OCI-LY7 (cell line): ENCODE measurements at regions not wholly inside any gene's neighbourhood (a gene's known extent, or its start where the extent isn't known, plus 50 kb on each side); places are given as distances from the start of the nearest gene placed in this dataset.

Source experiments
- EZH2phosphoT487 ChIP-seq: fragments of 200-600 bp; sonication (generic); IDR thresholded peaks from 2 replicates; pipeline ENCODE4 v1.6.1; 2018; ENCODE audit warnings: low read depth, borderline replicate concordance, mild to moderate bottlenecking, mixed run types, antibody characterized with exemption, low read length, moderate library complexity, mixed read lengths
- TF ChIP-seq, protein P1 (sequence below): fragments of 200-600 bp; sonication (generic); conservative IDR thresholded peaks from 2 replicates; pipeline ENCODE4 v1.5.1; 2014; ENCODE audit warnings: mild to moderate bottlenecking, antibody characterized with exemption, low read length, moderate library complexity, mixed read lengths

DNA sequence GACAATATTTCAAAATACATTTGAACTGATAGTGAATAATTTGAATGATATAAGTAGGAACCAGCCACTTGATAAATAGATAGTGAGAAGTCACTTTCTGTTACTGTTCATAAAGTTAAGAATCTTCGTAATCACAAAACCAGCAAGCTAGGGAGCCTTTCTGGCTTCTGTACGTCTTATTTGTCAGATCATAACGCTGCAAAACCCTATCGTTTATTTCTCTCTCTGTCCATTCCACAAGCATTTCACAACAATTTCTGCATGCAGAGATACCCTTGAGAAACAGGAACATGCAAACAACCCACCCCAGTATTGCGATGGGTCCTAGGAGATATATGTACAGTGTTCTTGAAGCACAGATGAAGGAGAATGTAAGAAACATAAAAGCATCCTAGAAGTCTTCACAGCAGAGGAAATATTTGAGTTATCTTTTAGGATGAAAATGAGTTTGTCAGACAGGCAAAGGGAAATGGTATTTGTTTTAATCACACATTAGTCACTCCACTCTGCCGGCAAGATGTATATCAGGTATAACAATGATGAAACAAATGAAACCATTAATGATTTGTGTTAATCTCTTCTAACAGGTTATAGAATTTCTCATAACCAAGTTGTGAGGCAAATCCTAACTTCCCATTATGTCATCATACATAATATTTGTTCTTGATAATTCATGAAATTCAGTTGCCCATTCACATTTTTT lies 668.7 kb upstream of the FTMT start:
- TF ChIP-seq, protein P1, sequence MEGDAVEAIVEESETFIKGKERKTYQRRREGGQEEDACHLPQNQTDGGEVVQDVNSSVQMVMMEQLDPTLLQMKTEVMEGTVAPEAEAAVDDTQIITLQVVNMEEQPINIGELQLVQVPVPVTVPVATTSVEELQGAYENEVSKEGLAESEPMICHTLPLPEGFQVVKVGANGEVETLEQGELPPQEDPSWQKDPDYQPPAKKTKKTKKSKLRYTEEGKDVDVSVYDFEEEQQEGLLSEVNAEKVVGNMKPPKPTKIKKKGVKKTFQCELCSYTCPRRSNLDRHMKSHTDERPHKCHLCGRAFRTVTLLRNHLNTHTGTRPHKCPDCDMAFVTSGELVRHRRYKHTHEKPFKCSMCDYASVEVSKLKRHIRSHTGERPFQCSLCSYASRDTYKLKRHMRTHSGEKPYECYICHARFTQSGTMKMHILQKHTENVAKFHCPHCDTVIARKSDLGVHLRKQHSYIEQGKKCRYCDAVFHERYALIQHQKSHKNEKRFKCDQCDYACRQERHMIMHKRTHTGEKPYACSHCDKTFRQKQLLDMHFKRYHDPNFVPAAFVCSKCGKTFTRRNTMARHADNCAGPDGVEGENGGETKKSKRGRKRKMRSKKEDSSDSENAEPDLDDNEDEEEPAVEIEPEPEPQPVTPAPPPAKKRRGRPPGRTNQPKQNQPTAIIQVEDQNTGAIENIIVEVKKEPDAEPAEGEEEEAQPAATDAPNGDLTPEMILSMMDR = no peak
- no peak for TF ChIP-seq EZH2phosphoT487
